NCI-H2029 (cell line): ENCODE measurements at regions not wholly inside any gene's neighbourhood (a gene's known extent, or its start where the extent isn't known, plus 50 kb on each side); places are given as distances from the start of the nearest gene placed in this dataset.

Experiments used
- DNase-seq: peaks from one replicate; lab custom pipeline; 2025; lab: John Stamatoyannopoulos, UW

GRCh38 chr10:69716711-69717560, 84.8 kb upstream of the COL13A1 start:
- DNase-seq = no peak

- no peak for DNase-seq
Observed at GRCh38 chr10:69718951-69719350, 82.8 kb upstream of the COL13A1 start.

- DNase-seq = peak; percentile 78
Observed at GRCh38 chr10:69721690-69722310, 79.9 kb upstream of the COL13A1 start.

GRCh38 chr10:69723653-69724052, 78.1 kb upstream of the COL13A1 start:
- no peak for DNase-seq

- peak; percentile 72 for DNase-seq
Observed at GRCh38 chr10:69726850-69727249, 74.9 kb upstream of the COL13A1 start.

- DNase-seq = no peak
Observed at GRCh38 chr10:69728335-69728870, 73.3 kb upstream of the COL13A1 start.

GRCh38 chr10:69729326-69730048, 72.2 kb upstream of the COL13A1 start:
- DNase-seq = no peak

- no peak for DNase-seq
Observed at GRCh38 chr10:69730251-69731156, 71.2 kb upstream of the COL13A1 start.

- peak; percentile 33 for DNase-seq
Observed at GRCh38 chr10:69731184-69731583, 70.5 kb upstream of the COL13A1 start.

GRCh38 chr10:69731698-69732097, 70.0 kb upstream of the COL13A1 start:
- no peak for DNase-seq

- DNase-seq = no peak
Observed at GRCh38 chr10:69732147-69732825, 69.4 kb upstream of the COL13A1 start.

- no peak for DNase-seq
Observed at GRCh38 chr10:69732826-69733150, 68.9 kb upstream of the COL13A1 start.

GRCh38 chr10:69733791-69734261, 67.9 kb upstream of the COL13A1 start:
- DNase-seq = no peak

GRCh38 chr10:69734416-69734796, 67.3 kb upstream of the COL13A1 start:
- DNase-seq = no peak

GRCh38 chr10:69734797-69735468, 66.8 kb upstream of the COL13A1 start:
- DNase-seq = no peak

- DNase-seq = no peak
Observed at GRCh38 chr10:69736886-69737641, 64.6 kb upstream of the COL13A1 start.

- no peak for DNase-seq
Observed at GRCh38 chr10:69738071-69738470, 63.6 kb upstream of the COL13A1 start.

- DNase-seq = no peak
Observed at GRCh38 chr10:69738858-69739435, 62.8 kb upstream of the COL13A1 start.

- DNase-seq = no peak
Observed at GRCh38 chr10:69739634-69740033, 62.1 kb upstream of the COL13A1 start.
